22Rv1 (cell line): ENCODE measurements at regions not wholly inside any gene's neighbourhood (a gene's known extent, or its start where the extent isn't known, plus 50 kb on each side); places are given as distances from the start of the nearest gene placed in this dataset.

Source experiments
- H3K27ac ChIP-seq: fragments of 450-650 bp; 2 replicates; pipeline ENCODE4 v1.5.1; 2017
- CTCF ChIP-seq: fragments of 450-650 bp; IDR thresholded peaks from 2 replicates; pipeline ENCODE4 v1.5.1; 2017; ENCODE audit warnings: mild to moderate bottlenecking
- ZFX ChIP-seq: fragments of 450-650 bp; IDR thresholded peaks from 2 replicates; pipeline ENCODE4 v1.6.1; 2017; ENCODE audit warnings: antibody characterized with exemption, borderline replicate concordance

DNA sequence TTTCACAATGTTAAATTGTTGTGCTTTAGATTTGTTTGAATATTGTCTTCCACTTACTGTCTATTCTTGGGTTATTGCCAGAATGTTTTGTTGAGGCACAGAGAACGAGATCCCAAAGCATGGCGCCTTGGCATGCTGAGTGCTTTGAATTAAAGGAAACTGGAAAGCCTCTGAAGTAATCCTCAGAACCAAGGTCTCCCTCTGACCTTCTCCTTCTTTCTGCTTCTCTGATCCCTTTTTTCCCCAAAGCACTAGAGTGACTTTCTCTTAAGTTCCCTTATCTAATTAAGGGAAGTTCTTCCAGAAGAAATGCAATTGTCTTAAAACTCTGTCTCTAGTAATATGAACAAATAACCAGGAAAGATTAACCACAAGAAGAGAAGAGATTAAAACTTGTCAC, 214.7 kb downstream of the SPP2 start:
- TF ChIP-seq ZFX = no peak
- no peak for TF ChIP-seq CTCF
- no peak overlapping the region for H3K27ac ChIP-seq

GRCh38 chr2:234261736-234262135, 211.2 kb downstream of the SPP2 start:
- H3K27ac ChIP-seq = no peak overlapping the region
- TF ChIP-seq ZFX = no peak
- TF ChIP-seq CTCF = no peak

DNA sequence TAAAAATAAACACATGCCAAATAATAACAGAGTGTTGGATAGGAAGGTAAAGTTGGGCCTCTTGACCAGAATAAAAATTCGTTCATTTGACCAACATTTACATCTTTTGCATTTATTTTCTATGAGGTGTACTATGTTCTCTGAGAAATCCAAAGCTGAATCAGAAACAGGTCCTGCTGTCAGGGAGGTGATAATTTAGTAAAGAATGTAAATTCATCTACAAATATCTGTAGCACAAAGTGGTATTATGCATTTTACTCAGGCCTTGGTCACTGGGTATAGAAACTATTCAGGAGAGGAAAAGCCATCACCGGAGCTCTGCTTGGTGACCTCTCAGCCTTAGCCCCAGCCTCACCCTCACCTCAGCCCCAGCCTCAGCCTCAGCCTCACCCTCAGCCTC, 208.9 kb downstream of the SPP2 start:
- no peak for TF ChIP-seq CTCF
- TF ChIP-seq ZFX = no peak
- no peak overlapping the region for H3K27ac ChIP-seq

DNA sequence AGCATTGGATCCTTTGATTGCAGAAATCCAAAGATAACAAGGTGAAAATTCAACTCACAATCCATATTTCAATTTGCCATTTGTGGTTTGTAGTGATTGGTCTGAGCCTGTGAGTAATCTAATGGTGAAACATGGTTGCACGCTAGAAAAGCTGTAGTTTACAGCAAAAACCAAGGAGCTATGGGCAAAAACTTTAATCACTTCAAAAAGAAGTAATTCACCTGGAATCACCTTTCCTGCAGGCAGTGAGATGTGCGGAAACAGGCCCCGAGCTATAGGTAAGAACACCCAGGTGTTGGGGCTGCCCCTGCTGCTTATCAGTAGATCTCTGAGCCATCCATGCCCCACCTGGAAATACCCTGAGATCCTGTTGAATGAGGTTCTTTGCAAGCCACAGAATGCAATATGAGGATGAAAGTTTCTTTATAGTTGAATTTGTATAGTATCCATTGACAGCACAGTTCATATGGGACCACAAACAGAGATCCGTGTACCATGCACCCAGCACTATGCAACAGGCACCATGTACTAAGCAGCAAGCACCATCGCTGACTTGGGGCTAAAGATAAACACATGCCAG, 208.2 kb downstream of the SPP2 start:
- no peak for TF ChIP-seq ZFX
- TF ChIP-seq CTCF = no peak

DNA sequence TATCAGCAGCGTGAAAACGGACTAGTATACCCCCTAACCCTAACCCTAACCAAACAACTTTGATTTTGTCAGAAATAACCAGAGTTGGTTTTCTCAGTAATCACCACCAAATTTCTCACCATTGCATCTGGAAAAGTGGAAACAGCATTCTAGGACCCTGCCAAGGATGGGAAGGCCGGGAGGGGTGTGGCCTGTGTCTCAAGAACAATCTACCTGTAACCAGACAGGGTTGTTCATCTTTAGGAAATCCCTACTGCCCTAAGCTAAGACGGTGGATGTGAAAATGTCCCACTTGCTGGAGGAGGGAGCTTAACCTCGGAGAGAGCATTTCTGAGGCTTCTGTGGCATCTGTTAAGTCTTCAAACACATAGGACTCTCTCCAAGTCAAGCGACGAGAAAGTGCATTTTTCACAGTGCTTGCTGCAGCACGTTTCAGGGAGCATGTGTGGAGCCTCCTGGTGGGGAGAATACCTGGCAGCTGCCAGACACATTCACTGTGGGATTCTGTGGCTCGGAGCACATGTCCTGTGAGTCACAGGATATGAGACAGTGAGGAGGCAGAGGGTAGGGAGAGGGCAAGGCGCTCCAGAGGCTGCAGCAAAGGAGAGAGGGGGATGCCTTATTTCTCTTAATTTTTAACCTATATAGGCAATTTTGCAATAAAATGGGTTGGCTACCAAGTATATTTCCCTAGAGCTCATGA, 207.5 kb downstream of the SPP2 start:
- TF ChIP-seq ZFX = no peak
- TF ChIP-seq CTCF = no peak
- H3K27ac ChIP-seq = no peak overlapping the region

More for the DNA sequence above, 208.2 kb downstream of the SPP2 start:
- no peak overlapping the region for H3K27ac ChIP-seq

DNA sequence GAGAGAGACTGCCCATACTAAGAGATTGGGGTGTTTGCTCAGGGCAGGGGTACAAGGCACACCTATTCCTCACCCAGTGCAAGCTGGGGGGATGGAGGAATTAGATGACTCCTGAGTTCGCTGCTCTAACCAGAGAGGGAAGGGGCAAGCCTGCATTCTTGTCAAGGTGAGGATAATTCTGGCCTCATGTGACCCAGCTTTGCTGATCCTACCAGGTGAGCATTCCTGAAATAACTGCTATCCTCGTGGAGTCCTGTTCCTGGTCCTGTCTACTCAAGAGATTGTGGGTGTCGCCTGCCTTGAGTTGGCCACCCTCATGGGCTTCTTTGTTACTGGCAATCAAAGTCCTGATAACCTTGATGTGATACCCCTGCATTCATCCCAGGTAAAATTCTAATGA, 206.0 kb downstream of the SPP2 start:
- no peak for TF ChIP-seq CTCF
- no peak overlapping the region for H3K27ac ChIP-seq

GRCh38 chr2:234254783-234255521, 204.4 kb downstream of the SPP2 start:
- no peak for TF ChIP-seq ZFX
- TF ChIP-seq CTCF = no peak
- H3K27ac ChIP-seq = no peak overlapping the region
